HG03175 (cell line): ENCODE measurements at regions not wholly inside any gene's neighbourhood (a gene's known extent, or its start where the extent isn't known, plus 50 kb on each side); places are given as distances from the start of the nearest gene placed in this dataset.
"Not testable (repeated sequence)": the region's sequence is repeated elsewhere in the genome, so short reads cannot be mapped to it uniquely, and the experiment has no call there.

Experiments used
- ATAC-seq: cut with Tn5 transposase; IDR thresholded peaks from one replicate; pipeline ENCODE4 v1.9.1; 2021; ENCODE audit warnings: mild to moderate bottlenecking, moderate library complexity; ENCODE audit not compliant: unreplicated experiment

DNA sequence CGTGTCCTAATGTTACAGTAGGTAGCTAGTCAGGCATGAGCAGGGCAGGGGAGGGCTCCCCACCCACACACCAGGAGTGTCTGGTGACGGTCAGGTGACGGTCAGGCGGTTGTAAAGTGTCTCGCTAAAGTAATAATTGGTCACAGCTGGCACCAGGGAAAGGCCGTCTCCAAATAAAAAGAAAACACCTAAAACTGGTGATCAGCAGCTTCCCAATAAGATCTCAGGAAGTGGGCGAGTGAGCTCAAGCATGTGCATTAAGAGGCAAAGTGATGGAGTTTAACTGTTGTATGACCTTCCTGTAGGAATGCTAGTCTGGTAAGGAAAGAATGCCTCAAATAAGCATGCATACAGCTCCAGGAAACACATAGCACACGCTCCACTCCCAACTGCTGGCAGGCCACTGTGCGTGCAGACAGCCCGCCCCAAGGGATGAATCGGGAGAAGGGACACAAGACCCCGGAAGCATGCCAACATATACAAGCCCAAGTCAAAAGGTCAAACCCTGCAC is 177.1 kb downstream of the RNF144A start:
- ATAC-seq: no peak

DNA sequence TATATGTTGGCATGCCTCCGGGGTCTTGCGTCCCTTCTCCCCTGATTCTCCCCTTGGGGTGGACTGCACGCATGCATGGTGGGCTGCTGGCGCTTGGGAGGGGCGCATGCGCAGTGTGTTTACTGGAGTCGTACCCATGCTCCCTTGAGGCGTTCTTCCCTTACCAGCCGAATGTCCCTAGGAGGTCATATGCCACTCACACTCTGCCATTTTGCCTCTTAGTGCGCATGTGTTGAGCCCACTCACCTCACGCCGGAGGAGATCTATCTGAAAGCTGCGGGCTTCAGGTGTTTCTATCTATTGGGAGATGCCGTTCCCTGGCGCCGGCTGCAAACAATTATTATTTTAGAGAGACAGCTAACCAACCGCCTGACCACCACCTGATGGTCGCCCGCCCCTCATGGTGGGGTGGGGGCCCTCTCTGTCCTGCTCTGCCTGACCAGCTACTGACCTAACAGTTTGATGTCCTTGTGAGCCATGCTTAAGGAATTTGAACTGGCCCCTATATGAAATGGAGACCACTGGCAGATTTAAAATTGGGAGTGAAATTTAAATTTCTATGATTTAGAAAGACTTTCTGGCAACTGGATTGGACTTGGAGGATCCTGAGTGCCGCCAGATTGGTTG is 179.6 kb downstream of the RNF144A start:
- ATAC-seq: no peak

DNA sequence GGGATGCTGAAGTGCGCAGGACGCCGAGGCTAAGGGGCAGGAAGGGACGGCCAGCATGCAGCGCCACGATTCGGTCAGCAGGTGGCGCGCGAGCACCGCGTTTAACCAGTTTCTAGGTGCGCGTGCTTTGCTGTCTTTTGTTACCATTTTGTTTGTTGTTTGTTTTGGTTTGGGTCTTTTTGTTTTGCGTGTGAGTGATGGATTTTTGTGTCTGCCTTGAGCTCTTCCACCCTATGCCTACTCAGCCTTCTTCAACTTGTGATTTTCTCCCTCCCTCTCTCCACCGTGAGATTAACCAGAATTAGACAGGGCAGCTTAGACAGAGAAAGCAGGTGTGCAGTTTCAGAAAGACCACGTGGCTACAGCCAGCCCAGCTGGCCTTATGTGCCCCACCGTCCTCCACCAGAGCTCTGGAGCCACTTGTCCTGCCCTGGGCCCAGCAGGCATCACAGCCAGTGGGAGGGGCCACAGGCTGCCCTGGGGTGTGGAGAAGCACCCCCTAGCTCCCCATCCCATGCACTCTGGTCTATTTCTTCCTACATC is 180.2 kb downstream of the RNF144A start:
- ATAC-seq: peak; percentile 91

DNA sequence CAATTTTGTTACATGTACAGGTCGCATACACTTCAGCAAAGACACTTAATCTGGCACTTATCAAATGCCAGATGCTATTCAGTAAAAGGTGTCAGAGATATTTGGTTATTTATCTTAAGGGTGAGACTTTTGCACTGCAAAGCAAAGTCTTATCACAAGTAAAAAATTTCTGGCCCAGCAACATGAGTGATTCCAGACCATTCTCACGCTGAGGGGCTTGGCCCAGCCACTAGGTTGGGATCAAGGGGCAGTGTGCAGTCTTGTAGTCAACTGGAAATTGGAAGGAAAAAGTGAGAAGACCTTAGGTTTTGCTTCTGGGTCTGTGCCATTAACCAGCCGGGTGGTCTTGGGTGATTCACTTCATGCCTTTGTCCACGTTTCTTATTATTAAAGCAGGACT is 181.6 kb downstream of the RNF144A start:
- no peak for ATAC-seq

DNA sequence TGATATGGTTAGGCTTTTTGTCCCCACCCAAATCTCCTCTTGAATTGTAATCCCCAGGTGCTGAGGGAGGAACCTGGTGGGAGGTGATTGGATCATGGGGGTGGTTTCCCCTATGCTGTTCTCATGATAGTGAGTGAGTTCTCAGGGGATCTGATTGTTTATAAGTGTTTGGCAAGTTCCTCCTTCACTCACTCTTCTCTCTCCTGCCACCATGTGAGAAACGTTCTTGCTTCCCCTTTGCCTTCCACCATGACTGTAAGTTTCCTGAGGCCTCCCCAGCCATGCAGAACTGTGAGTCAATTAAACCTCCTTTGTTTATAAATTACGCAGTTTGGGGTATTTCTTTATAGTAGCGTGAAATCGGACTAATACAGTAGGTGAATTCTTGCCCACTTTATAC is 182.5 kb downstream of the RNF144A start:
- ATAC-seq: not testable (repeated sequence)

DNA sequence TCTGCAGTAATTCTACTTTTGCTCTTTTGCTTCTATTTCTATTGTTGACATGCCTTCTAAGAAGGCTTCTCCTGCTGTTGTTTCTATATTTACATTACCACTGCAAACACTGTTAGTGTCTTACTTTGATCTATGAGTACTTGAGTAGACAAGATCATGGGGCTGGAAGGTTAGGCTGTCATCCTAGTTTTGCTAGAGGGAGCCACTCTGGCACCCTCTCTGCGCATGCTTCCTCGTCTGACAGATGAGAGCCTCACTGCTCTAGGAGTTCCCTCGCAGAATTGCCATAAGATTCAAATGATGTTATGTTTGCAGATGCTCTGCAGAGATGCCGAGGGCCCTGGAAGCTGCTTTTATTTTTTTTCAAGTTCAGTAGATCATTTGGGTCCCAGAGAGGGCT is 185.6 kb downstream of the RNF144A start:
- no peak for ATAC-seq

DNA sequence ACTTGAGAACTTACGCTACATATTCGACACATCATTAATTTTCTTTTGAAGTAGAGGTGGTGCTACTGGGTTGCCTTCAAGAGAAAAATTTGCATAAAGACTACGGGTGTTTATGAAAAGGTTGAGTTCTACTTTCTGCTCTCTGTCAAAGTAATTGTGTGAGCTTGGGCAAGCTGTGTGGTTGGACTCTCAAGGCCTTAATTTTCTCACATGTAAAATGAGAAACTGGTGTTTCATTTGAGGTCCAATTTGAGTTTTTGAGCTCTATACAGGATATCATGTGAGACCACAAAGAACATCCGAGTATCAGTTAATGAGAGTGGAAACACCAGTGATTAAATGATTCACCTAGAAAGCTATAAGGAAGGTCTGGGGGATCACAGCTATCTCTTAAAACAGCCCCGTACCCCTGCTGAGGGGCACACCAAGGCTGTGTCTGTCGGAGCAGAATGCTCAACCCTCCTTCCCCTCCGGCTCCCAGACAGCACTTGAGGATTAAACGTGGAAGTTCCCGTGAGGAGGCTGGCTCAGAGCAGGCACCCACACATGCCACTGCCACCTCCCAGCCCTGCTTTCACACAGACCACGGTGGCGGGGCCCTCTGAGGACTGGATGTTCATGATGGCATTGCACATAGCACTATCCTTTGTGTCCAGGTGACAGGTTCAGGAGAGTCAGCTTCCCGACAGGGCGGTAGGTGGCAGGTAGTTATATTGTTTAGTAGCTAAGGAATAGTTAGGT is 191.8 kb downstream of the RNF144A start:
- no peak for ATAC-seq

DNA sequence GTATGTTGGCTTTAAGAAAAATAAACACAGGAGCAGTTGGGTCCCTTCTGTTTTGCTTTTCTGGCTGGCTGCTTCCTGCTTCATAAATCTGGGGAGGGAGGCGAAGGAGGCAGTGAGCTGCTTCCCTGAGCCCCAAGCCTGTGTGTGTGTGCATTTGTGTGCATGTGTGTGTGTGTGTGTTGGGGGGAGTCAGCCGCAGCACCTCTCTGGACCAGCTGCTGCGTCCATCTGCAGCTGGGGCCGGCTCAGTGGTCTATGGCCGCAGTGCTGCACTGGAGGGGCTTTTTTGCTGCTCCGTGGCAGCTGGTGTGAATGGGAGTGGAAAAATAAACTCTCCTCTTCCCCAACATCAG is 192.3 kb downstream of the RNF144A start:
- no peak for ATAC-seq

DNA sequence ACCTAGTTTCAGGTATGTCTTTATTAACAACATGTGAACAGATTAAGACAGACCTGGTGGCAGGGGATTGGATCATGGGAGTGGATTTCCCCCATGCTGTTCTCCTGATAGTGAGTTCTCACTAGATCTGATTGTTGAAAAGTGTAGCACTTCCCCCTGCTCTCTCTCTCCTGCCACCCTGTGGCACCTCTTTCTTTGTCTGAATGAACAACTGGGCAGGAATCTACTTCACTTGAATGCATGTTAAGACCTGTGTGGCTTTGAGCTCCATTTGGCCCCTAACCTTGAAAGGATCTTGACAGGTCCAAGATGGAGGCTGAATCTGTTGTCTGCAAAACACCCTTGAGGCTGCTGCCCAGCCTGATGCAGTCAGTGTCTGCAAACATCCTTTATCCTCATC is 194.4 kb downstream of the RNF144A start:
- ATAC-seq: no peak

DNA sequence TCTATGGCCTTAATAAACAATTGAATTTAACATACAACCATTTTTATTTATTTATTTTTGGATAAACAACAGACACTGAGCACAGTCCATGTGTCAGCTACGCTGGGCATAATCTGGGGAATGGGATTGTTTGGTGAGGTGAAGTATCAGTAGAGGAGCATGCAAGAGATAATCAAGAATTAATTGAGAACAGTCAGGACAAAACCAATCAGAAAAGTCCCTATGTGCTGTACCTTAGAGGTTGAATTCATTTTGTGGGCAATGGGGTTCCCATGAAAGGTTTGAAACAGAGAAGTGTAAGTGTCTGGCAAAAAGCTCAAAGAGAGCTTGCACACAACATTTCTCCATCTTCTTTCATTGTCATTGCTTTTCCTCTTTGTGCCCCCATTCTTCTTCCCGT is 198.2 kb downstream of the RNF144A start:
- no peak for ATAC-seq

DNA sequence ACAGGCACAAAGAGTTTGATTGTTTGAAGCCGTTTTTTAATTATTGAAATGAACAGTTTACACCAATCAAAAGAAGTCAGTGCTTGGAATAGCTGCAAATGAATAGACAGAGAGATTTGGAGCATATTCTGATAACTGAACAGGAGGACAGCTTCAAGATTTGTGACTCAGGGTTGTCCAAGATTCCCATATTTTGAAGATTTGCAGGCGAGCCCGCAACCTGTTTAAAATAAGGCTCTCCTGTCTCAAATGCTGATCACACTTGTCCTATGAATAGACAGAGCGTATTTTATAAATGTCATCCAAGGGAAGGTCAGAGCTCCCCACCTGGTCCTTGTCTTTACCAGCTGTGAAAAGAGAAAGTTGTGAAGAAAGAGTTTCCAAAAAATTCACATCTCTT is 198.7 kb downstream of the RNF144A start:
- ATAC-seq: no peak

DNA sequence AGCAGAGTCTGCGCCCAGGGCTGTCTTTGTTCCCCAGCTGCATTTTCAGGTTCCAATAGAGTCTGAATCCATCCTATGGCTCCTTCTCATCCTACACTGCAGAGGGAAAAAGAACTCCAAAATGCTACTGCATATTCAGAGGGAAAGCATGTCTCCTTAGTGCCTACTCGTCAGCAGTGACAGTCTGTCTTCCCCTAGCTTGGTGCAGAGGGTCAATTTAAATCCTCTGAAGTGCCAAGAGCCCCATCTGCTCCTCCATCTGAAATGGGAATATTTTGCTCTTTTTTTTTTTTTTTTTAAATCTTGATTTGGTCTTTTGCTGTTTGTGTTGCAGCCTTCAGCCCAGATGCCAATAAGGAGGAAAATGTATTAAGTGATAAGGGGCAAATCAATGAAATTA is 199.3 kb downstream of the RNF144A start:
- no peak for ATAC-seq

DNA sequence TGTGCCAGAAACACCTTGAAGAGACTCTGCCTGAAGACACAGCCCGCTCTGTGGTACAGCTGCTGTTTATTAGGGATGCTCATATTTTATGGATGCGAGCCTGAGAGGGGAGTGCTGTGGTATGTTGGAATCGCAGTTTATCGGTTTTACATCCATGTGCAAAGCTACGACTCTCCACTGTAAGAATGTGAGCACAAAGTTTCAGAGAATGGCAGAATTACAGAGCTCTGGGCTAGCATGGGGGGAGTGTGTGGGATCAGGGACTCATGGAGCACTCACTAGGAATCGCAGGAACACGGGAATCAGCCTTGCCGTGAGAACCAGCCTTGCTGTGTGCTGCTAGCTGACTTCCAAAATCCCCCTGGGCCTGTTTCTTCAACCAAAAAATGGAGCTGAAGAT is 199.9 kb downstream of the RNF144A start:
- ATAC-seq: no peak

DNA sequence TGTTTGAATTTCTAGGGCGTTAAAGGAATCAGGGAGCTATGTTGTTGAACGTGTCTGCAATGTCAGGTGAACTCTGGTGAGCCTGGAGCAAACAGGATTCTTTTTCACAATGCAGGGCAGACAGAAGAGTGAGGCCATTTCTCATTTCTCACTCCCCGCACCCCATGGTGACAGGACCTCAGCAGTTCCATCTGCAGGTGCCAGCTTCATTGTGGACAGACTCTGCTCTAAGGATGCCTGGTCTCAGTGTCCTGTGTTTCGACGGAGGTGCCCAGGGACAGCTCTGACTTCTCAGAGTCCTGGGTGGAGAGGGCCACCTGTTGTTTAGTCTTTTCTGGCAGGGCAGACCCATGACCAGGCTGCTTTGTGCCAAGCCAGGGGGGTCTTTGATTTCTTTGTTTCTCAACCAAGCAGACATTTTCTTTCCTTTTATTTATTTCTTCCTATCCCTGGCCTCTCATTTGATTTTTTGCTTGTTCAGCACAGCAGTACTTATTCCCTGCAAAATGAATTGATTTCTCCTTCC is 201.5 kb downstream of the RNF144A start:
- ATAC-seq: no peak

DNA sequence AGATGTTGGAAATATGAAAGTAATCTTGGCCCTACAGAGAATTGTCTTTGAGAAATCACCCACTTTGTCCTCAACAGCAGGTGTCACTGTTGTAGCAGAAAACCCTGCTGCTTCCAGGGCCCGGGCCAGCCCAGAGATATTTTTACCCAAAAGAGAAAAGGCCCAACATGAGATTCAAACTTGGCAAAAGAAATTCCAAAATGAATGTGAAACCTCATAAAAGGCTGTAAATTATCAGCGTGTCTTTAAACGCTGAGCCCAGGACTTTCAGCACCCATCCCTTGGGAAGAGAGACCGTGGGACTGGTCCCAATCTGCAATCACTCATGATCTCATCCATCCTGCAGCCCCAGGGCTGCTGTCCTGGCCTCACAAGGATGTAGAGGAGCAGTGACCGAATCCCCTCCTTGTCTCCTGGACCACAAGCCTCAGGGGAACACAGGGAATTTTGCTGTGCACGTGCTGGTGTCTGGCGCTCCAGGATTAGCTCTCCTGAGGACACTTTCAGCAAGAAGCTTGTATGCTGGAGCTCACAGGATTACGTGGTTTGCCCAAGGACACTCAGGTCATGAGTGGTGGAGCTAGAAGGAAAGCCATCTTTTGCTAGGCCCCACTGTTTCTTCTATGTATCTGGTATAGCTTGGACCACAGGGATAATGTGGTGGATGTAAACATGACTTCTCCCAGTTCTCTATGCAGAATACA is 202.1 kb downstream of the RNF144A start:
- ATAC-seq: no peak

DNA sequence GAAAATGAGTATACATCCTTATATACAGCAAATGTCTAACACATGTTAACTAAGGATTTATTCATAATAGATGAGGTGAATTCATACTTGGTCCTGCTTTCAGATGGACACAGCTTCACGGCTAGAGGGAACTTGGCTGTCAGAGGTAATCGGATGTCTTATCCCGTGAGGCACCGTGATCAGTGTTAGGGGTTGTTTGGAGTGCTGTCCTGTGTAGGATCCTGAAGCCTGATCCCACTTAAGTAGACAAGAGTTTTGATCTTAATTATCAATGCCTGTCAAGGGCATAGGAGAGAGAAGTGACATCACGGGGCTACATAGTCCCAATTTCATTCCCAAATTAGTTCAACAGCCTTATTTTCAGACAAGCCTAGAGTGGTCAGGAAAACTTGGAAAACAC is 204.6 kb downstream of the RNF144A start:
- no peak for ATAC-seq

DNA sequence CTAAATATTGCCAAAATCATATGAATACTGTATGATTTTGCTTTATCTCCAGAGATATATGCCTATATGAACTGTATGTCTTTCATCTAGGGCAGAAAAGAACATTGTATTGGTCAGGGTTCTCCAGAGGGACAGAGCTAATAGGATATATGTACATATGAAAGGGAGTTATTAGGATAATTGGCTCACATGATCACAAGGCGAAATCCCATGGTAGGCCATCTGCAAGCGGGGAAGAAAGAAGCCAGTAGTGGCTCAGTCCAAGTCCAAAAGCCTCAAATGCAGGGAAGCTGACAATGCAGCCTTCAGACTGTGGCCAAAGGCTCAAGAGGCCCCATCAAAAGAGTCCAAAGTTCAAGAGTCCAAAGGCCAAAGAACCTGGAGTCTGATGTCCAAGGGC is 209.9 kb downstream of the RNF144A start:
- no peak for ATAC-seq

DNA sequence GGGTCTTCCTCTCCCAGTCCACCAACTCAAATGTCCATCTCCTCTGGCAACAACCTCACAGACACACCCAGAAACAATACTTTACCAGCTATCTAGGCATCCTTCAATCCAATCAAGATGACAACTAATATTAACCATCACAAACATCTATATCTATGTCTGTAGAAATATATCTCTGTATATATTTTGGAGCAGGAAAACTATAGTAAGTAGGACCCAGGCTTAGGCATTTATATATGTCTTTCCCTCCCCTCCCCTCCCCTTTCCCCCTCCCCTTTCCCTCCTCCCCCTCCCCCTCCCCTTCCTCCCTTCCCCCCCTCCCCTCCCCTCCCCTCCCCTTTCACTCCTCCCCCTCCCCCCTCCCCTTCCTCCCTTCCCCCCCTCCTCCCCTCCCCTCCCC is 210.5 kb downstream of the RNF144A start:
- ATAC-seq: no peak

DNA sequence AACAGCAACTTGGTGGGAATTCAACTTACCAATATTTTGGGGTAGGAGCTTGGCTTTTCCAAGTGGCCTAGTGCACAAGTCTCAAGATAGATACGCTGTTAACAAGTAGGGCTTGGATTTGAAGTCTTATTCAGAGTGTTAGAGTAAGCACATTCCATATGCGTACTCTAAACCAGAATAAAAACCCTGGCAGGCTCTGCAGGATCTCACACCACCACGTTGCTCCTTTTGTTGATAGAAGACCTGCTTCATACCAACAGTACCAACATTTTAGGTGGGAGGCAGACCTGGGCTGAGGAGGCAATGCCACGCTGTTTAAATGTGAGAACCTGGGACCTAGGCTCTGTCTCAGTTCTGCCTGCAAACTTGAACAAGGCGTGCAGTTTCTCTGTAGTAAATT is 214.0 kb downstream of the RNF144A start:
- no peak for ATAC-seq

DNA sequence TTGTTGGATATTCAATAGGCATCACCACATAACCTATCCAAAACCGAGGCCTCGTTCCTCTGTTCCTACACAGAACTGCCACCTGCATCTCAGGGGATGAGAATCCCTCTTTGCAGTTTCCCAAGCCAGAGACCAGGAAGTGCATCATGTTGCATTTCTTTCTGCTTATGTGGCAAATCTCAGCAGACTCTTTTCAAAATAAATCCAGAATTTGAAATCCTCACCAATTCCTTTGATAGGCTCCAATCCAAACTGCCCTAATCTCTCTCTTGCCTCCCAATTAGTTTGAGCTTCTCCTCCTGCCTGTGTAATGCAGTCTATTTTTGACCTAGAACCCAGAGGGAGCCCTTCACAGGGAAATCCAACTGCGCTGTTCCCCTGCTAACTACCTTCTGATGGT is 215.5 kb downstream of the RNF144A start:
- no peak for ATAC-seq

DNA sequence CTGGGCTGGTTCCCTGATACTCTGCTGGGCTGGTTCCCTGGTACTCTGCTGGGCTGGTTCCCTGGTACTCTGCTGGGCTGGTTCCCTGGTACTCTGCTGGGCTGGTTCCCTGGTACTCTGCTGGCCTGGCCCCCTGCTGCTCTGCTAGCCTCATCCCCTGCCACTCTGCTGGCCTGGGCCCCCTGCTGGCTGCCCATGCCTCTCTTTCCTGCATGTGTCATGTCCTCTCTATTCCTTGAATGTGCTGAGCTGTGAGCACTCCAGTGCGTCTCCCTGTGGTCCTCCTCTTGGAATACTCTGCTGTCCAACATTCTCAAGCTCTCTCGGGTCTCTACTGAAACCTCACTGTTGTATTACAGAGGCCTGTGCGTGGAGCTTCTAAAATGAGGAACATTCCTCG is 216.3 kb downstream of the RNF144A start:
- no peak for ATAC-seq

DNA sequence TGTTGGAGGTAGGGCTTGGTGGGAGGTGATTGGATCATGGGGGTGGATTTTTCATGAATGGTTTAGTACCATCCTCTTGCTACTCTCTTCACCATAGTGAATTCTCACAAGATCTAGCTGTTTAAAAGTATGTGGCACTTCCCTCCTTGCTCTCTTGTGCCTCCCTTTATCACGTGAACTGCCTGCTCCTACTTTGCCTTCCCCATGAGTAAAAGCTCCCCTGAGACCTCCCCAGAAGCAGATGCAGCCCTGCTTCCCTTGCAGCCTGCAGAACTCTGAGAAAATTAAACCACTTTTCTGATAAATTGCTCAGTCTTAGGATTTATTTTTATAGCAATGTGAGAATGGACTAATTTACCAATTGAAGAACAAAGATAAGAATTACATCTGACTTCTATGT is 223.1 kb downstream of the RNF144A start:
- ATAC-seq: no peak
